ENCODE measurements at regions not wholly inside any gene's neighbourhood (a gene's known extent, or its start where the extent isn't known, plus 50 kb on each side); places are given as distances from the start of the nearest gene placed in this dataset.

- FAIRE-seq, result no peak
Observed at GRCh38 chr18:47458483-47458882, 207.0 kb upstream of the SKOR2 start.

GRCh38 chr18:47457614-47458013 lies 206.2 kb upstream of the SKOR2 start:
- no peak for FAIRE-seq

- FAIRE-seq, result no peak
Observed at GRCh38 chr18:47453038-47453437, 201.6 kb upstream of the SKOR2 start.

- FAIRE-seq, result no peak
Observed at GRCh38 chr18:47448956-47449355, 197.5 kb upstream of the SKOR2 start.

GRCh38 chr18:47441914-47442313 lies 190.5 kb upstream of the SKOR2 start:
- no peak for FAIRE-seq

- FAIRE-seq, result no peak
Observed at GRCh38 chr18:47438001-47438400, 186.5 kb upstream of the SKOR2 start.

GRCh38 chr18:47436871-47437270 lies 185.4 kb upstream of the SKOR2 start:
- no peak for FAIRE-seq

GRCh38 chr18:47434214-47434746 lies 182.8 kb upstream of the SKOR2 start:
- FAIRE-seq, result no peak

GRCh38 chr18:47427923-47428637 lies 176.6 kb upstream of the SKOR2 start:
- no peak for FAIRE-seq

GRCh38 chr18:47427072-47427471 lies 175.6 kb upstream of the SKOR2 start:
- FAIRE-seq, result no peak

- FAIRE-seq, result no peak
Observed at GRCh38 chr18:47425365-47425764, 173.9 kb upstream of the SKOR2 start.

- FAIRE-seq, result no peak
Observed at GRCh38 chr18:47422524-47422923, 171.1 kb upstream of the SKOR2 start.

- no peak for FAIRE-seq
Observed at GRCh38 chr18:47420130-47420529, 168.7 kb upstream of the SKOR2 start.

GRCh38 chr18:47418746-47419145 lies 167.3 kb upstream of the SKOR2 start:
- no peak for FAIRE-seq

GRCh38 chr18:47417807-47418206 lies 166.3 kb upstream of the SKOR2 start:
- no peak for FAIRE-seq

- no peak for FAIRE-seq
Observed at GRCh38 chr18:47415881-47416280, 164.4 kb upstream of the SKOR2 start.

GRCh38 chr18:47413327-47413726 lies 161.9 kb upstream of the SKOR2 start:
- FAIRE-seq, result no peak

- FAIRE-seq, result no peak
Observed at GRCh38 chr18:47412924-47413323, 161.5 kb upstream of the SKOR2 start.

- FAIRE-seq, result no peak
Observed at GRCh38 chr18:47411159-47411558, 159.7 kb upstream of the SKOR2 start.

- no peak for FAIRE-seq
Observed at GRCh38 chr18:47410139-47410538, 158.7 kb upstream of the SKOR2 start.

GRCh38 chr18:47409519-47409918 lies 158.1 kb upstream of the SKOR2 start:
- FAIRE-seq, result no peak

GRCh38 chr18:47407736-47408135 lies 156.3 kb upstream of the SKOR2 start:
- FAIRE-seq, result no peak

- no peak for FAIRE-seq
Observed at GRCh38 chr18:47404845-47405244, 153.4 kb upstream of the SKOR2 start.

GRCh38 chr18:47403949-47404348 lies 152.5 kb upstream of the SKOR2 start:
- no peak for FAIRE-seq

GRCh38 chr18:47403317-47403716 lies 151.9 kb upstream of the SKOR2 start:
- no peak for FAIRE-seq
